Neural progenitor cell (in vitro differentiated cells): ENCODE measurements at regions not wholly inside any gene's neighbourhood (a gene's known extent, or its start where the extent isn't known, plus 50 kb on each side); places are given as distances from the start of the nearest gene placed in this dataset.

Experiments used
- DNase-seq: peaks from one replicate; pipeline ENCODE4 v3.0.0-alpha.2; 2016; ENCODE audit warnings: low spot score
- H2AFZ ChIP-seq: fragments of 200-600 bp; sonication (generic); replicated peaks from 2 replicates; pipeline ENCODE4 v1.6.1; 2016; ENCODE audit warnings: antibody characterized with exemption
- H3F3A ChIP-seq: fragments of 200-600 bp; sonication (generic); 2 replicates; pipeline ENCODE4 v1.6.1; 2016; ENCODE audit warnings: antibody characterized with exemption, low read depth
- H3K27ac ChIP-seq: fragments of 200-600 bp; sonication (generic); 2 replicates; pipeline ENCODE4 v1.5.1; 2016; ENCODE audit warnings: mild to moderate bottlenecking
- H3K27me3 ChIP-seq: fragments of 200-600 bp; sonication (generic); 2 replicates; pipeline ENCODE4 v1.6.1; 2016; ENCODE audit warnings: mild to moderate bottlenecking, moderate library complexity
- H3K36me3 ChIP-seq: fragments of 200-600 bp; sonication (generic); 2 replicates; pipeline ENCODE4 v1.5.1; 2016
- H3K4me1 ChIP-seq: fragments of 200-600 bp; sonication (generic); 2 replicates; pipeline ENCODE4 v1.6.1; 2016; ENCODE audit warnings: mixed run types
- H3K4me2 ChIP-seq: fragments of 200-600 bp; sonication (generic); 2 replicates; pipeline ENCODE4 v1.6.1; 2016
- H3K4me3 ChIP-seq: fragments of 200-600 bp; sonication (generic); 2 replicates; pipeline ENCODE4 v1.5.1; 2016
- H3K79me2 ChIP-seq: fragments of 200-600 bp; sonication (generic); 2 replicates; pipeline ENCODE4 v1.6.1; 2016; ENCODE audit warnings: low read depth
- H3K9ac ChIP-seq: fragments of 200-600 bp; sonication (generic); 2 replicates; pipeline ENCODE4 v1.6.1; 2016
- H3K9me3 ChIP-seq: fragments of 200-600 bp; sonication (generic); 2 replicates; pipeline ENCODE4 v1.5.1; 2016; ENCODE audit warnings: low read depth
- H4K20me1 ChIP-seq: fragments of 200-600 bp; sonication (generic); 2 replicates; pipeline ENCODE4 v1.6.1; 2016; ENCODE audit warnings: low read depth
- H3K27ac Mint-ChIP-seq: 3 replicates; pipeline ENCODE4 v1.8.0; 2021; ENCODE audit warnings: mixed read lengths
- H3K27me3 Mint-ChIP-seq: 2 replicates; pipeline ENCODE4 v1.8.0; 2022; ENCODE audit warnings: low read depth, mild to moderate bottlenecking, inconsistent platforms, moderate library complexity, mixed read lengths; ENCODE audit not compliant: insufficient read depth
- H3K36me3 Mint-ChIP-seq: 3 replicates; pipeline ENCODE4 v1.8.0; 2021; ENCODE audit warnings: mixed read lengths
- H3K4me1 Mint-ChIP-seq: 3 replicates; pipeline ENCODE4 v1.8.0; 2021; ENCODE audit warnings: mixed read lengths
- H3K4me3 Mint-ChIP-seq: 3 replicates; pipeline ENCODE4 v1.8.0; 2021; ENCODE audit warnings: mild to moderate bottlenecking, moderate library complexity, mixed read lengths
- H3K9me3 Mint-ChIP-seq: 3 replicates; pipeline ENCODE4 v1.8.0; 2020; ENCODE audit warnings: mixed read lengths
- EZH2 ChIP-seq: fragments of 200-600 bp; sonication (generic); IDR thresholded peaks from 2 replicates; pipeline ENCODE4 v1.6.1; 2017; ENCODE audit warnings: antibody characterized with exemption, mild to moderate bottlenecking, moderate library complexity
- EZH2phosphoT487 ChIP-seq: fragments of 200-600 bp; sonication (generic); IDR thresholded peaks from 2 replicates; pipeline ENCODE4 v1.6.1; 2017; ENCODE audit warnings: antibody characterized with exemption
- TF ChIP-seq, protein P1 (sequence below): fragments of 200-600 bp; sonication (generic); IDR thresholded peaks from 2 replicates; pipeline ENCODE4 v1.5.1; 2017; ENCODE audit warnings: antibody characterized with exemption, mild to moderate bottlenecking

GRCh38 chrX:118216087-118216486 is 99.5 kb upstream of the KLHL13 start:
- TF ChIP-seq, protein P1, sequence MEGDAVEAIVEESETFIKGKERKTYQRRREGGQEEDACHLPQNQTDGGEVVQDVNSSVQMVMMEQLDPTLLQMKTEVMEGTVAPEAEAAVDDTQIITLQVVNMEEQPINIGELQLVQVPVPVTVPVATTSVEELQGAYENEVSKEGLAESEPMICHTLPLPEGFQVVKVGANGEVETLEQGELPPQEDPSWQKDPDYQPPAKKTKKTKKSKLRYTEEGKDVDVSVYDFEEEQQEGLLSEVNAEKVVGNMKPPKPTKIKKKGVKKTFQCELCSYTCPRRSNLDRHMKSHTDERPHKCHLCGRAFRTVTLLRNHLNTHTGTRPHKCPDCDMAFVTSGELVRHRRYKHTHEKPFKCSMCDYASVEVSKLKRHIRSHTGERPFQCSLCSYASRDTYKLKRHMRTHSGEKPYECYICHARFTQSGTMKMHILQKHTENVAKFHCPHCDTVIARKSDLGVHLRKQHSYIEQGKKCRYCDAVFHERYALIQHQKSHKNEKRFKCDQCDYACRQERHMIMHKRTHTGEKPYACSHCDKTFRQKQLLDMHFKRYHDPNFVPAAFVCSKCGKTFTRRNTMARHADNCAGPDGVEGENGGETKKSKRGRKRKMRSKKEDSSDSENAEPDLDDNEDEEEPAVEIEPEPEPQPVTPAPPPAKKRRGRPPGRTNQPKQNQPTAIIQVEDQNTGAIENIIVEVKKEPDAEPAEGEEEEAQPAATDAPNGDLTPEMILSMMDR = no peak
- no peak for TF ChIP-seq EZH2phosphoT487
- Histone ChIP-seq H2AFZ (no peak overlapping the region), H3K9me3 (no peaks in the 10 kb centered on the region), H3K27me3 (no peaks in the 10 kb centered on the region), H4K20me1 (no peaks in the 10 kb centered on the region), H3K9ac (no peak overlapping the region), H3K4me2 (no peak overlapping the region), H3K4me3 (no peak overlapping the region), H3F3A (no peaks in the 10 kb centered on the region), H3K27ac (no peak overlapping the region), H3K4me1 (peaks cover 3% of the 10 kb centered on the region), H3K36me3 (no peaks in the 10 kb centered on the region), H3K79me2 (no peaks in the 10 kb centered on the region)
- Mint-ChIP-seq H3K4me3 (no peak overlapping the region), H3K4me1 (peaks cover 11% of the 10 kb centered on the region), H3K9me3 (no peaks in the 10 kb centered on the region), H3K27ac (no peak overlapping the region), H3K36me3 (no peaks in the 10 kb centered on the region), H3K27me3 (no peaks in the 10 kb centered on the region)
- no peak for DNase-seq

DNA sequence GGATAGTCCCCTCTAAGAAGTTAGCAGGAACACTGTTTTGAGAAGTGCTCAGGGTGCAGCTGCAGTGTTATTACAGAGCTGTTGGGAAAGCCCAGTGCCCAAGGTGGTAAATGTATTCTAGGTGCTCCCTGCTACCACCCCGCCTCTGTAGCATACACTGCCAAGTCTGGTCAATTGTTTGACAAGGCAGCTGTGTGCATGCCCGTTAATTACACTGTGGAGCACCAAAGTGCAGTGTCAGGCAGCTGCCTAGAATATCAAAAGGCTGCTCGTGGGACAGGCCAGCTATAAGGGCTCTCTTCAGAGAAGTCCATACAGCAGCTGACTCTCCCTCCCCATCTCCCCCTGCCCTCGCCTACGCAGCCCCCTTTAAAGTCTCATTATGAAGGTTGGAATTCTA is 99.9 kb upstream of the KLHL13 start:
- Histone ChIP-seq H3K79me2 (no peaks in the 10 kb centered on the region), H3F3A (no peaks in the 10 kb centered on the region), H3K36me3 (no peaks in the 10 kb centered on the region), H3K4me2 (no peak overlapping the region), H3K9me3 (no peaks in the 10 kb centered on the region), H4K20me1 (no peaks in the 10 kb centered on the region), H3K4me1 (peaks cover 3% of the 10 kb centered on the region), H3K27ac (no peak overlapping the region), H2AFZ (no peak overlapping the region), H3K4me3 (no peak overlapping the region), H3K9ac (no peak overlapping the region), H3K27me3 (no peaks in the 10 kb centered on the region)
- TF ChIP-seq EZH2phosphoT487 = no peak
- no peak for TF ChIP-seq EZH2
- TF ChIP-seq, protein P1 = no peak
- H3K36me3 Mint-ChIP-seq = no peaks in the 10 kb centered on the region
- H3K9me3 Mint-ChIP-seq = no peaks in the 10 kb centered on the region
- H3K27me3 Mint-ChIP-seq = no peaks in the 10 kb centered on the region
- H3K4me1 Mint-ChIP-seq = peaks cover 11% of the 10 kb centered on the region
- no peak for DNase-seq
- H3K27ac Mint-ChIP-seq = no peak overlapping the region
- no peak overlapping the region for H3K4me3 Mint-ChIP-seq

- Mint-ChIP-seq H3K9me3 (no peaks in the 10 kb centered on the region), H3K36me3 (no peaks in the 10 kb centered on the region), H3K4me3 (no peak overlapping the region), H3K27me3 (no peaks in the 10 kb centered on the region), H3K27ac (no peak overlapping the region), H3K4me1 (peaks cover under 1% of the 10 kb centered on the region)
- Histone ChIP-seq H3K4me1 (no peaks in the 10 kb centered on the region), H3K9ac (no peak overlapping the region), H2AFZ (no peak overlapping the region), H3K36me3 (no peaks in the 10 kb centered on the region), H3K27ac (no peak overlapping the region), H3K4me3 (no peak overlapping the region), H3F3A (no peaks in the 10 kb centered on the region), H3K27me3 (no peaks in the 10 kb centered on the region), H3K9me3 (no peaks in the 10 kb centered on the region), H4K20me1 (no peaks in the 10 kb centered on the region), H3K79me2 (no peaks in the 10 kb centered on the region), H3K4me2 (no peak overlapping the region)
- no peak for DNase-seq
- no peak for TF ChIP-seq EZH2phosphoT487
- TF ChIP-seq, protein P1 = no peak
- TF ChIP-seq EZH2 = no peak
Observed at GRCh38 chrX:118218079-118218478, 101.5 kb upstream of the KLHL13 start.

DNA sequence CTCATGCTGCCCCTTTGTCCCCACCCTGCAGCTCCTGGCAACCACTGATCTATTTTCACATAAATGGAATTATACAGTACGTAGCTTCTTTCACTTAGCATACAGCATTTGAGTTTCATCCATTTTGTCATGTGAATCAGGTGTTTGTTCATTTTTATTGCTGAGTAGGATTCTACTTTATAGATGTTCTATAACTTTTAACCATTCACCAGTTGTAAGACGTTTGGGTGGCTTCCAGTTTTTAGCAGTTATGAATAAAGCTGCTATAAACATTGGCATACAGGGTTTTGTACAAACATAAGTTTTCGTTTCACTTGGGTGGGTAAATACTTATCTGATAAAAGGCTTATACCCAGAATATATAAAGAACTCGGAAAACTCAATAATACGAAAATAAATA is 102.3 kb upstream of the KLHL13 start:
- H3K9ac ChIP-seq = no peak overlapping the region
- no peaks in the 10 kb centered on the region for H3K36me3 Mint-ChIP-seq
- no peaks in the 10 kb centered on the region for H3K4me1 ChIP-seq
- H3K4me1 Mint-ChIP-seq = no peaks in the 10 kb centered on the region
- no peak overlapping the region for H2AFZ ChIP-seq
- no peak for DNase-seq
- no peak overlapping the region for H3K27ac ChIP-seq
- no peaks in the 10 kb centered on the region for H3K36me3 ChIP-seq
- H3K4me2 ChIP-seq = no peak overlapping the region
- H3F3A ChIP-seq = no peaks in the 10 kb centered on the region
- H3K9me3 ChIP-seq = no peaks in the 10 kb centered on the region
- H3K27me3 Mint-ChIP-seq = no peaks in the 10 kb centered on the region
- H3K27ac Mint-ChIP-seq = no peak overlapping the region
- no peaks in the 10 kb centered on the region for H3K9me3 Mint-ChIP-seq
- no peak overlapping the region for H3K4me3 Mint-ChIP-seq
- no peak overlapping the region for H3K4me3 ChIP-seq
- no peaks in the 10 kb centered on the region for H3K79me2 ChIP-seq
- no peaks in the 10 kb centered on the region for H3K27me3 ChIP-seq
- TF ChIP-seq EZH2phosphoT487 (no peak), EZH2 (no peak)
- TF ChIP-seq, protein P1 = no peak
- no peaks in the 10 kb centered on the region for H4K20me1 ChIP-seq
